Transverse colon (tissue), 4 donors: ENCODE measurements at regions not wholly inside any gene's neighbourhood (a gene's known extent, or its start where the extent isn't known, plus 50 kb on each side); places are given as distances from the start of the nearest gene placed in this dataset.

Source experiments
- EP300 ChIP-seq: sonication (generic); formaldehyde crosslinking; IDR thresholded peaks from one replicate; pipeline ENCODE4 v1.6.1; 2017; ENCODE audit warnings: antibody characterized with exemption, low read depth
- POLR2A ChIP-seq: fragments of 450-650 bp; IDR thresholded peaks from one replicate; pipeline ENCODE4 v1.6.1; 2016; ENCODE audit warnings: antibody characterized with exemption, mild to moderate bottlenecking, moderate library complexity
- POLR2AphosphoS5 ChIP-seq, 3 donors: sonication (generic); formaldehyde crosslinking; IDR thresholded peaks; one replicate each; pipeline ENCODE4 v1.6.1; 2016; ENCODE audit warnings: antibody characterized with exemption in 3 of 3
- TF ChIP-seq, protein P1 (sequence below), 5 experiments: fragments of 200-600 bp in 3 of 5; fragments of 450-650 bp in 2 of 5; sonication (generic) in 3 of 5; IDR thresholded peaks; 1 replicate in 2 of 5; 2 replicates in 3 of 5; pipeline ENCODE4 v1.5.1; 2016 to 2017; ENCODE audit warnings: antibody characterized with exemption in 5 of 5, inconsistent platforms in 3 of 5, mild to moderate bottlenecking in 2 of 5, moderate library complexity in 1 of 5

DNA sequence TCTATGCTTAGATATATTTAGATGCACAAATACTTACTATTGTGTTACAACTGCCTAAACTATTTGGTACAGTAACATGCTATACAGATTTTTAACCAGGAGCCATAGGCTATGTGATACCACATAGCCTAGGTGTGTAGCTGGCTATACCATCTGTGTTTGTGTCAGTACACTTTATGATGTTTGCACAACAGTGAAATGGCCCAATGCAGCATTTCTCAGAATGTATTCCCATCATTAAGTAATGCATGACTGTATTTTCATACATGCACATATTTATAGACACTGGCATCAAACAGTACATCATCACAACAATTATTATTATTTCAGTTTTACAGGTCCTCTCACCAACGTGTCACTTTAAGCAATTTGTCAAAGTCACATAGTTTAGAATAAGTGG is 979.5 kb upstream of the TENM4 start:
- no peak for TF ChIP-seq EP300
- TF ChIP-seq, protein P1, sequence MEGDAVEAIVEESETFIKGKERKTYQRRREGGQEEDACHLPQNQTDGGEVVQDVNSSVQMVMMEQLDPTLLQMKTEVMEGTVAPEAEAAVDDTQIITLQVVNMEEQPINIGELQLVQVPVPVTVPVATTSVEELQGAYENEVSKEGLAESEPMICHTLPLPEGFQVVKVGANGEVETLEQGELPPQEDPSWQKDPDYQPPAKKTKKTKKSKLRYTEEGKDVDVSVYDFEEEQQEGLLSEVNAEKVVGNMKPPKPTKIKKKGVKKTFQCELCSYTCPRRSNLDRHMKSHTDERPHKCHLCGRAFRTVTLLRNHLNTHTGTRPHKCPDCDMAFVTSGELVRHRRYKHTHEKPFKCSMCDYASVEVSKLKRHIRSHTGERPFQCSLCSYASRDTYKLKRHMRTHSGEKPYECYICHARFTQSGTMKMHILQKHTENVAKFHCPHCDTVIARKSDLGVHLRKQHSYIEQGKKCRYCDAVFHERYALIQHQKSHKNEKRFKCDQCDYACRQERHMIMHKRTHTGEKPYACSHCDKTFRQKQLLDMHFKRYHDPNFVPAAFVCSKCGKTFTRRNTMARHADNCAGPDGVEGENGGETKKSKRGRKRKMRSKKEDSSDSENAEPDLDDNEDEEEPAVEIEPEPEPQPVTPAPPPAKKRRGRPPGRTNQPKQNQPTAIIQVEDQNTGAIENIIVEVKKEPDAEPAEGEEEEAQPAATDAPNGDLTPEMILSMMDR (IDR thresholded peaks at IDR 0.05) = no peak
- no peak for TF ChIP-seq POLR2A
- TF ChIP-seq POLR2AphosphoS5 (IDR thresholded peaks at IDR 0.05) = no peak
